ENCODE measurements at regions not wholly inside any gene's neighbourhood (a gene's known extent, or its start where the extent isn't known, plus 50 kb on each side); places are given as distances from the start of the nearest gene placed in this dataset.

- H3K4me1 Mint-ChIP-seq = no peaks in the 10 kb centered on the region
- no peak for ATAC-seq
- no peak for DNase-seq (ENCODE audit: low spot score in 2 of 2)
- H3K9me3 Mint-ChIP-seq = no peaks in the 10 kb centered on the region
- H3K36me3 Mint-ChIP-seq = no peaks in the 10 kb centered on the region
- no peak overlapping the region for H3K4me3 Mint-ChIP-seq
- no peak overlapping the region for H3K27ac Mint-ChIP-seq
Observed at GRCh38 chr1:219299420-219299819, 125.7 kb downstream of the LYPLAL1 start.

- Mint-ChIP-seq H3K9me3 (no peaks in the 10 kb centered on the region), H3K36me3 (no peaks in the 10 kb centered on the region), H3K4me3 (no peak overlapping the region), H3K4me1 (no peaks in the 10 kb centered on the region), H3K27ac (no peak overlapping the region)
- no peak for DNase-seq (ENCODE audit: low spot score in 2 of 2)
- ATAC-seq = no peak
Observed at GRCh38 chr1:219298571-219299148, 125.0 kb downstream of the LYPLAL1 start.

GRCh38 chr1:219296430-219297355 lies 123.0 kb downstream of the LYPLAL1 start:
- no peaks in the 10 kb centered on the region for H3K36me3 Mint-ChIP-seq
- H3K27ac Mint-ChIP-seq = no peak overlapping the region
- H3K4me1 Mint-ChIP-seq = no peaks in the 10 kb centered on the region
- no peaks in the 10 kb centered on the region for H3K9me3 Mint-ChIP-seq
- no peak for ATAC-seq
- no peak overlapping the region for H3K4me3 Mint-ChIP-seq
- no peak for DNase-seq (ENCODE audit: low spot score in 2 of 2)

GRCh38 chr1:219294251-219294650 lies 120.6 kb downstream of the LYPLAL1 start:
- Mint-ChIP-seq H3K4me1 (no peaks in the 10 kb centered on the region), H3K27ac (no peak overlapping the region), H3K9me3 (no peaks in the 10 kb centered on the region), H3K4me3 (no peak overlapping the region), H3K36me3 (no peaks in the 10 kb centered on the region)
- no peak for ATAC-seq
- no peak for DNase-seq (ENCODE audit: low spot score in 2 of 2)

DNA sequence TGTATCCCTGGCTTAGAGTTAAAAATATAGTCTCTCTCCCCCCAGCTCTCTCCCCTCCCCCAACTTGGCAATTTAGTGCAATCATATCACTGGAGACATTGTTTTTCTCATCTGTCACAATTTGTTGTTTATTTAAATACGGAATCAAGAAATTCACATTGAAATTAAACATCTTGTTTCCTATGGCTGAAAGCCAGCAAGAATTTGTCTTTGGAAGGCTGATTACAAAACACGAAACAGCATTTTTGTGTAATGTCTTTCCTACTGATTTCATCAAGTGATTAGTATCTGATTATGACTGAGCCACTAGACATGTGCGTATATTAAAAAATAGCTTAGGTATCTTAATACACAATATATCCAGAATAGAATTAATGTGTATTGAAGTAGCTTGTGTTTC lies 119.7 kb downstream of the LYPLAL1 start:
- DNase-seq (ENCODE audit: low spot score in 2 of 2) (no peak), ATAC-seq (no peak)
- no peaks in the 10 kb centered on the region for H3K9me3 Mint-ChIP-seq
- no peak overlapping the region for H3K4me3 Mint-ChIP-seq
- H3K36me3 Mint-ChIP-seq = no peaks in the 10 kb centered on the region
- no peaks in the 10 kb centered on the region for H3K4me1 Mint-ChIP-seq
- H3K27ac Mint-ChIP-seq = no peak overlapping the region

DNA sequence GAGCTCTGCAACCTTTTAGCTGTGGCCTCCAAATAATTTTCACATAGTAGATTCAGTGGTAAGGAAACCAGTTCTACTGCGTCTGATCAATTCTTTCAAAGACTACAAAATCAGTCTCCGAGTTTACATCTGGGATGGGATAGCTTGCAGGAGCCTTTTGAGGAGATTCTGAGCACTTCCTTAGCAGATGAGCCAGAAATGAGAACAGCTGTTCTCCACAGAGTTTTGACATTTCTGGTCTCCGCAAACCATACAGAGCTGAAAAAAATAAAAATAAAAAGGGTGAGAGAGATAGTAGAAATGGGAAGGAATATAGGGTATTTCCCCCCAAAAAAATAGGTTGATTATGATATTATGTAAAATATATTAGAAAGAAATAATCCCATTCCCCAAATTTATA lies 119.3 kb downstream of the LYPLAL1 start:
- Mint-ChIP-seq H3K36me3 (no peaks in the 10 kb centered on the region), H3K27ac (no peak overlapping the region), H3K4me3 (no peak overlapping the region), H3K9me3 (no peaks in the 10 kb centered on the region), H3K4me1 (no peaks in the 10 kb centered on the region)
- ATAC-seq (no peak), DNase-seq (ENCODE audit: low spot score in 2 of 2) (no peak)

- H3K36me3 Mint-ChIP-seq = no peaks in the 10 kb centered on the region
- no peaks in the 10 kb centered on the region for H3K4me1 Mint-ChIP-seq
- H3K4me3 Mint-ChIP-seq = no peak overlapping the region
- ATAC-seq (no peak), DNase-seq (ENCODE audit: low spot score in 2 of 2) (no peak)
- no peaks in the 10 kb centered on the region for H3K9me3 Mint-ChIP-seq
- no peak overlapping the region for H3K27ac Mint-ChIP-seq
Observed at GRCh38 chr1:219292341-219292740, 118.7 kb downstream of the LYPLAL1 start.

- H3K4me3 Mint-ChIP-seq = no peak overlapping the region
- DNase-seq (ENCODE audit: low spot score in 2 of 2) (no peak), ATAC-seq (no peak)
- H3K4me1 Mint-ChIP-seq = no peaks in the 10 kb centered on the region
- no peaks in the 10 kb centered on the region for H3K36me3 Mint-ChIP-seq
- no peaks in the 10 kb centered on the region for H3K9me3 Mint-ChIP-seq
- H3K27ac Mint-ChIP-seq = no peak overlapping the region
Observed at GRCh38 chr1:219289171-219289570, 115.5 kb downstream of the LYPLAL1 start.

DNA sequence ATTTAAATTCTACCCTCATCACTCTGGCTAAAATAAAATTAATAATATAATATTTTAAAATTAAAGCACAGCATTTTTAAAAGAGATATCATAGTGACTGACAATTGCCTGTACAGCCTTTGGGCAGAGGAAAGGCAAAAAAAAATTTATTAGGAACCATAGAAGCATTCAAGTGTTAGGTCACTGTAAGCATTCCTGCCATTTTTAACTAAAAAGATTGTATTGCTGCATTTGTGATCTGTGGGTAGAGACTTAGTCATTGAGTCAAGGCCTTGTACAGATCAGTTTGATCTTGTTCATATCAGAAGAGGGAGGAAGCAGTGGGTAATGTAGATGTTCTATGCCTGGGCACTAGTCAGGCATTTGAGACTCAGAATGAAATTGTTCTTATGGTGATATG lies 109.9 kb downstream of the LYPLAL1 start:
- Mint-ChIP-seq H3K4me1 (no peaks in the 10 kb centered on the region), H3K36me3 (no peaks in the 10 kb centered on the region), H3K9me3 (no peaks in the 10 kb centered on the region), H3K4me3 (no peak overlapping the region), H3K27ac (no peak overlapping the region)
- ATAC-seq = no peak
- no peak for DNase-seq (ENCODE audit: low spot score in 2 of 2)

DNA sequence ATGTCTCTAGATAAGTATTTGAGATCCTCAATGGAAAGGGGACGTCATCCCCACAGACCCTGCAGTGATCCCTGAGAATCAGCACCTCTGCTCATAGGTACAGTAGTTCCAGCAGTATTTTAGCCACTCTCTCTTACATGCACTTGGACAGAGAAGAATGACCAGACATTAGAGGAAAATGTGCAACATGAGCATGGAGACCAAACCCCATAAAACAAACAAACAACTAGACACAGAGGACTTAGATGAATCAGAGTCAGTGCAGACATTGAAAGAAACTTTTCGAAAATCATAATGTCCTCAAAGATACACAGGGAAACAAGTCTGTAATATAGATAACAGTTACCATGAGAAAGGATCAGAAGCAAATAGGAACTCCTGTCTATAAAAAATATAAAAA lies 108.2 kb downstream of the LYPLAL1 start:
- ATAC-seq (no peak), DNase-seq (ENCODE audit: low spot score in 2 of 2) (no peak)
- no peaks in the 10 kb centered on the region for H3K36me3 Mint-ChIP-seq
- no peak overlapping the region for H3K4me3 Mint-ChIP-seq
- no peaks in the 10 kb centered on the region for H3K4me1 Mint-ChIP-seq
- no peak overlapping the region for H3K27ac Mint-ChIP-seq
- H3K9me3 Mint-ChIP-seq = no peaks in the 10 kb centered on the region

- Mint-ChIP-seq H3K4me1 (no peaks in the 10 kb centered on the region), H3K36me3 (no peaks in the 10 kb centered on the region), H3K4me3 (no peak overlapping the region), H3K9me3 (no peaks in the 10 kb centered on the region), H3K27ac (no peak overlapping the region)
- ATAC-seq (no peak), DNase-seq (ENCODE audit: low spot score in 2 of 2) (no peak)
Observed at GRCh38 chr1:219279017-219279770, 105.5 kb downstream of the LYPLAL1 start.

GRCh38 chr1:219278288-219278687 lies 104.6 kb downstream of the LYPLAL1 start:
- no peak overlapping the region for H3K4me3 Mint-ChIP-seq
- no peak overlapping the region for H3K27ac Mint-ChIP-seq
- no peaks in the 10 kb centered on the region for H3K4me1 Mint-ChIP-seq
- DNase-seq (ENCODE audit: low spot score in 2 of 2) (no peak), ATAC-seq (no peak)
- H3K36me3 Mint-ChIP-seq = no peaks in the 10 kb centered on the region
- H3K9me3 Mint-ChIP-seq = no peaks in the 10 kb centered on the region

DNA sequence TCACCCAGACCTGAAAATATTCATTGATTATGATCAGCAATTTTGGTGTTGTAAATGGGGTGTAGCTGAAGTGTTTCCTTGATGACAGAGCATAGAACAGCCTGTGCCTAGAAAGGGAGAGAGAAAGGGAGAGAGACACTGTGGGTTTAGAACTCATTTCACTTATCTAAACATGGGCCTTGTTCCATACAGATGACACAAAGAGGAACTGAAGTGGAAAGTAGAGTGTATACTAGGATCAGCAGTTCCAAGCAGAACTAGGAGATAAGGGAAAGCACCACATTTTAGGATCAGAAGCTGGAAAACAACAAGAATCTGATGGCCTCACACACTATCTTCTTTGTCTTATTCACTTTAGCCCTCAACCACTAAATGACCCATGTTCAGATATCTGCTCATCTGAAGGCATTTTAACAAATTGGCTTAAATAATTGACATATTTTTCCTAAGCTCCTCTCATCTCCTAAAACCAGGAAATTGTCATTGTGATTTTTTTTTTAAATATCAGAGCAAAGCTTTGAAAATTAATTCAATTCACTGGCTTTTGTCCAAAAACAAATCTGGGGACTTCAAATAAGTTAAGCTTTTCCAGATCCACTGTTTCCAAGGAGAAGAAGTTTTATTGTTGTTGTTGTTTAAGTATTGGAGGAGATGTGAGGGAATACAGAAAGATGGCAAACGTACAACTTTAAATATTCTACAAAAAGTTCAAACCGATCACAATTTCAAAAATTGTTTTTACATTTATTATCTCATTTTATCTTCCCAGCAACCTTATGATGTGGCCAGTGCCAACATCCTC lies 103.8 kb downstream of the LYPLAL1 start:
- Mint-ChIP-seq H3K9me3 (no peaks in the 10 kb centered on the region), H3K4me1 (no peaks in the 10 kb centered on the region)
- no peak for DNase-seq (ENCODE audit: low spot score in 2 of 2)

DNA sequence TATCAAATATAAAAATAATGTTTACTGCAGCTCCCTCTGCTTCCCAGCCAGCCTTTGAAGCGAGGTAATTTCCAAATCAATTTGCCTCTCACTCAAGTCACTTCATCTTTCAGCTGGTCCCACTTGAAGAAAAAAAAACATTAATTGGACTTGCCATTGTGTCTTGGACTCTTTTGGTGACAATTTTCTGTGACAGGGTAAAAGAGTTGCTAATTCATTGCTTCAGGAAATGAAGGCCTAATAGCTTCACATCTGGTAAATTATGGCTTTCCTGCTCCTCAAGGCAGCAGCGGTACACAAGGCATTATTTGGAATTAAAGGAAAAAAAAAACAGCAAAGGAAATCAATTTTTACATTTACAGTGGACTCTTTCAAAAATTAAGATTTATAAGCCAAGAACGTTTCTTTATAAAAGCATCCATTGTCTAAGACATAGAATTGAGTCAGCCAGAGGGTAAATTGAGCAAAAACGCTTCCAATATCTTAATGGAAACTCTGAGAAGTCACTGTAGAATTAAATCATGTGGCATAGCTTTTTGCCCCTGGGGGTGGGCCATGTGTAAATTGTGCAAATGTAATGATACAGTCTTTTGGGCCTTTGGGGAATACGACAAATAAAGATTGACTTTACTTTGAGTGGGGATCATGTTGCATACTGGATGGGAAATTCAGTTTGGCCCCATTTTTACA lies 102.5 kb downstream of the LYPLAL1 start:
- Mint-ChIP-seq H3K36me3 (no peaks in the 10 kb centered on the region), H3K27ac (no peak overlapping the region), H3K4me1 (no peaks in the 10 kb centered on the region), H3K4me3 (no peak overlapping the region), H3K9me3 (no peaks in the 10 kb centered on the region)
- DNase-seq (ENCODE audit: low spot score in 2 of 2) (no peak), ATAC-seq (no peak)

More for the DNA sequence above, 103.8 kb downstream of the LYPLAL1 start:
- no peaks in the 10 kb centered on the region for H3K36me3 Mint-ChIP-seq
- no peak overlapping the region for H3K4me3 Mint-ChIP-seq
- no peak overlapping the region for H3K27ac Mint-ChIP-seq
- ATAC-seq = no peak
